ENCODE measurements at regions not wholly inside any gene's neighbourhood (a gene's known extent, or its start where the extent isn't known, plus 50 kb on each side); places are given as distances from the start of the nearest gene placed in this dataset.

GRCh38 chr16:80327740-80328139 is 213.1 kb upstream of the DYNLRB2 start:
- TF ChIP-seq, protein P1, sequence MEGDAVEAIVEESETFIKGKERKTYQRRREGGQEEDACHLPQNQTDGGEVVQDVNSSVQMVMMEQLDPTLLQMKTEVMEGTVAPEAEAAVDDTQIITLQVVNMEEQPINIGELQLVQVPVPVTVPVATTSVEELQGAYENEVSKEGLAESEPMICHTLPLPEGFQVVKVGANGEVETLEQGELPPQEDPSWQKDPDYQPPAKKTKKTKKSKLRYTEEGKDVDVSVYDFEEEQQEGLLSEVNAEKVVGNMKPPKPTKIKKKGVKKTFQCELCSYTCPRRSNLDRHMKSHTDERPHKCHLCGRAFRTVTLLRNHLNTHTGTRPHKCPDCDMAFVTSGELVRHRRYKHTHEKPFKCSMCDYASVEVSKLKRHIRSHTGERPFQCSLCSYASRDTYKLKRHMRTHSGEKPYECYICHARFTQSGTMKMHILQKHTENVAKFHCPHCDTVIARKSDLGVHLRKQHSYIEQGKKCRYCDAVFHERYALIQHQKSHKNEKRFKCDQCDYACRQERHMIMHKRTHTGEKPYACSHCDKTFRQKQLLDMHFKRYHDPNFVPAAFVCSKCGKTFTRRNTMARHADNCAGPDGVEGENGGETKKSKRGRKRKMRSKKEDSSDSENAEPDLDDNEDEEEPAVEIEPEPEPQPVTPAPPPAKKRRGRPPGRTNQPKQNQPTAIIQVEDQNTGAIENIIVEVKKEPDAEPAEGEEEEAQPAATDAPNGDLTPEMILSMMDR (IDR thresholded peaks at IDR 0.05): no peak
- no peak for TF ChIP-seq POLR2A (IDR thresholded peaks at IDR 0.05)
